ENCODE measurements at regions not wholly inside any gene's neighbourhood (a gene's known extent, or its start where the extent isn't known, plus 50 kb on each side); places are given as distances from the start of the nearest gene placed in this dataset.

DNA sequence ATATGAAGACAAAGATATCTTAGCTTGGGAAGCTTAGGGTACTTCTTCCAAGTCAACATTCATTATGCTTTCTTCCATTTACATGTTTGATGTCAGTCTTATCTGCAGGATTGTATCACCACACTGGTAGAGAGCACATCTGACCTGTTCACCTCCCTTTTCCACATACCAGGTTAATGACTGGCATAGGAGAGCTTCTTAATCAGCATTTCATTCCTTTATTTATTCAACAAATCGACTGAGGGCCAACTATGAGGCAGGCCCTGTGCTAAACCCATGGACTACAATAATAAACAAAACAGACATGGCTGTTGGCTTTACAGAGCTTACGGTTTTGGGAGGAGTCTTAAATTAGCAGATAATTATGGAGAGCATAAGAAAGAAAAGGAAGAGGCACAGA is 378.1 kb upstream of the CDH11 start:
- DNase-seq: no peak

DNA sequence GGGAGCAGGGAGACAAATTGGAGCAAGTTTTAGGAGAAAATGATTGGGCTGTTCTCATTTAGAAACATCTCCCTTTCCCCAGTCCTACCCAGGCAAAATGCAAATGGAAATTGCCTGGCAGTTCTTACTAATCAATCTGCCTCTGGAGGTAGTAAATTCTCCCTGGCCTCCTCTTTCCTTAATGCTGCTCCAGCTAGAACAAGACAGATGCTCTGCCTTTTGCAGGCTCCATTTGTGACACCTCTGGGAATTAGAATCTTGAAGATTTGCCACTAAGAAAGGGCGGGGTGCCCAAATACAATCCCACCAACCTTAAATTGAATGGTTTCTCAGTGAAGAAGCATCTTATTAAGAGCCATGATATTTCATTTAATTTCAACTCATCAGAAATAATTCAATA is 377.7 kb upstream of the CDH11 start:
- DNase-seq: no peak

DNA sequence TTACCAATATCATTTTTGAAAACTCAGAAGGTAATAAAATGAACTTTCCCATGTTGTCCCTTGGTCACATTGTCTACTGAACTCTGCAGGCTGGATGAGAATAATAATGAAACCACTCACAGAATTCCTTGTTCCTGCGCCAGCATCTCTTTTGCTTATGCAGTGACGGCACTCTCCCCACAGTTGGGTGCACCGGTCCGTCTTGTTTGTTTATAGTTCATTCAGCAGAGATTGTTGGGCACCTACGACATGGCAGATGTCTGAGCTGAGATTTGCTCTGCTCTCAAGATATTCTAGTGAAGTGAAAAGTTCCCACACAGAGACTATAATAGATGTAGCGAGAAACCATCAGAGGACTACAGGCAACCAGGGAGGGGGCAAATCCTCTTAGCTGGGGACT is 375.7 kb upstream of the CDH11 start:
- no peak for DNase-seq

DNA sequence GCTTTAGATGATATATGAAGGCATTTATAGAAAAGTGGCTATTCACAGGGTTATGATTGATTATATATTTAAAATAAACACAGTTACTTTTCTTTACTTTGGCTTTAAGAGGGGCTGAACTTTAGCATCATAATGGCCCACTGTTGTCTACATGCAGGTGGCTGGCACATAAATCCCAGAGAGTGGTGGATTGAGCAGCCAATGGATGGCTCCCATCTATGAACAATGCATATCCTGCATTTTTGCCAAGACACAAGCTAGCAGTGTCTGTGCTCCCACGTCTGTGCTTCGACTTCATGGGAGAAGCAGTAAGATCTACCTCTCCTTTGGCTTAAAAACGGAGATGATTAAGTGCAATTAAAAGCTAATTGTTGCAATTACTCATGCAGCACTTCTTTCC is 373.2 kb upstream of the CDH11 start:
- DNase-seq: no peak

DNA sequence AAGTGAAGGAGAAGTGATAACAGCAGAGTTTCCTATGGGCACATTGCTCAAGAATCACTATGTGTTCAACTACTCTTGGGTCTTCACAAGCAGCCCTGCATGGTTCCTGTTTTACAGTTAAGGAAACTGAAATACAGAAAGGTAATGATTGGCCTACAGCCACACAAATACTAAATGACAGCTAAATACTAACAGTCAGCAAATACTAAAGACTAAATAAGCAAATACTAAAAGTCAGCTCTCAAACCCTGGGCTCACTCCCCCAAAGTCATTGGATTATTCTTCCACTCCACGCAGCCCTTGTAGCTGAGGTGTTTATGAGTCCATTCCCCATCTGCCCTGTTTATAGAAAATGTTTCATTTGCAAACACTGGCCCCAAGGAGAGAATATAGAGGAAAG is 372.7 kb upstream of the CDH11 start:
- DNase-seq: no peak

DNA sequence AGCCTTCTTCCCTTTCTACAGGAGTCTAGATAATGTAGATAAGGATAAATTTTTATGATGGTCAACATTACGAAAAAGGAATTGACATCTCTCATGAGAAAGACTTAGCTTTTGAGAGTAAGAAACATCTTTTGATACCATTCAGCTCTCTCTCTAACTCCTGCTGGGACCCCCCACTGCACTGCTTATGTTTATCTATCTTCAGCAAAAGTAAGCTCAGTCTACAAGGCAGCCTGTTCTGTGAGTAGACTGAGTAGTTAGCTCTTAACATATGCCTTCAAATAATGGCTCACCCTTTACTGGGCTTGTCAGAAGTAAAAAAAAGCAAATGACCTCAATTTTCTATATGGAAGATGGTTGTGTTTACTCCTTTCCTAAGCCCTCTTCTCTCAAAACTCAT is 372.2 kb upstream of the CDH11 start:
- DNase-seq: no peak

DNA sequence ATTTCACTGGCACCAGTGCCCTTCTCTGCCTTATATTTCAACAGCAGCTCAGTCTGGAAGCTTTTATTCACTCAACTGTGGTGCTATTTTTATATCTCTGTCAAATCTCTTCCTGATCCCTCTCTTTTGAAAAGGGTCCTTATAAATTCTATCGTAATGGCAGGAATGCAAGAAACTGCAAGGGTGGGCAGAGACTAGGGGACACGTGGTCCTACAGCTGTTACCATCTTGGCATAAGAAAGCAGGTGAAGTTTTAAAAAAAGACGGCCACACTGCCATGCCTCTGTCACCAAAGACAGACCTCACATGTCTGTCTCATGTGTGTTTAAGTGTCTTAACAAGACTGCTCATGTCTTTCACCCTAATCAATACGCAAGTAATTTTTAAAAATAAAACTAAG is 368.4 kb upstream of the CDH11 start:
- no peak for DNase-seq

DNA sequence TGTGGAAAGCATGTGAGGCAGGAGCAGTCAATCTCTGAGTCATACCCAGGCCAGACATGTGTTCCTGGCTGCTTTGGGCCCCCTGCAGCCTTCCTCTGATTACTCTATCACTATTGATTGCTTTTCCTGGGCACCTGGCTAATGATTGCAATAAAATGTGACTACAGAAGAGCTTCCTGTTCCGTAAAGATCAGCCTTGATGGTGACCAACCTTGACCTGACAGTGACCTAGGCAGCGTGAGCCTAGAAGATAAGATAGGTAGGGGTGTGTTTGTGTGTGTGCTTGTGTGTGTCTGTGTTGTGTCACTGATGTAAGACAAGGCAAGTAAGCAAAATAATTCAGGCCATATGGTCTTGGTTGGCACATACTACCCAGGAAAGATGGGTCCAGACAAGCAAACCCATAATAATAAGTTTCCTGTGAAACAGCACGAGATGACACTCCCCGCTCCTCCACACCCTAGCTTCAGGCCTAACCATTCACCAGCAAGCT is 367.7 kb upstream of the CDH11 start:
- no peak for DNase-seq

DNA sequence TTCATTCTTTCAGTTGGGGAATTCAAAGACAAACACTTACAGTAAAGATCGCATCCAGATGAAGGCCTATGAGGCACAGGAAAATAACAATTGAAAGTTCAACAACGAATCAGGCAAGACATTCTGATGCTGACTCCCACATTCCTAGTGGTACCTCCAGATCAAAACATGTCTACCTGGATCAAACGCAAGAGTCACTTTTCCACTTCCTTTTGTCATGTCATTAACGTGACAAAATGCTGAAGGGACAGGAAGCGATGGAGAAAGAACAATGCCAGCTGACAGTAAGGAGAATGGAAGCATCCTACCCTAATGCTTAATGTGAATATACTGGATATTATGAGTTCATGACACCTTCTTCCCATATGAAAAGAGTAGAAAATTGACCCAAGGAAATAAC is 365.4 kb upstream of the CDH11 start:
- no peak for DNase-seq

DNA sequence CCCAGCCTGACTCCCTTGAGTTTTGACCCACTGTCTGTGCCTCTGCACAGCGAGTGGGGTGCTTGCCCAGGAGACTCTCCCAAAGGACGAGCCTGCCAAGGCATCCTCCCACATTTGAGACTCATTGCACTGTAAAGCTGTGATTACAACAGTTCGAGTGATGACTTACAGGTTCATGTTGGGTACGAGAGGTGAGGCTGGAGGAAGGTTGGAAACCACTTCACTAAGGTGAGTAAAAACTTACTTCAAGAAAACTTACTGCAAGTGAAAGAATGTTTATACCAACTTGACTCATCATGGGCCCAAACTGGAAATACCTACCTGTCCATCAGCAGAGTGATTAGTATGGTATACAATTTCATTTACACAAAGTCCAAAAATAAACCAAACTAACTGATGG is 360.1 kb upstream of the CDH11 start:
- no peak for DNase-seq

DNA sequence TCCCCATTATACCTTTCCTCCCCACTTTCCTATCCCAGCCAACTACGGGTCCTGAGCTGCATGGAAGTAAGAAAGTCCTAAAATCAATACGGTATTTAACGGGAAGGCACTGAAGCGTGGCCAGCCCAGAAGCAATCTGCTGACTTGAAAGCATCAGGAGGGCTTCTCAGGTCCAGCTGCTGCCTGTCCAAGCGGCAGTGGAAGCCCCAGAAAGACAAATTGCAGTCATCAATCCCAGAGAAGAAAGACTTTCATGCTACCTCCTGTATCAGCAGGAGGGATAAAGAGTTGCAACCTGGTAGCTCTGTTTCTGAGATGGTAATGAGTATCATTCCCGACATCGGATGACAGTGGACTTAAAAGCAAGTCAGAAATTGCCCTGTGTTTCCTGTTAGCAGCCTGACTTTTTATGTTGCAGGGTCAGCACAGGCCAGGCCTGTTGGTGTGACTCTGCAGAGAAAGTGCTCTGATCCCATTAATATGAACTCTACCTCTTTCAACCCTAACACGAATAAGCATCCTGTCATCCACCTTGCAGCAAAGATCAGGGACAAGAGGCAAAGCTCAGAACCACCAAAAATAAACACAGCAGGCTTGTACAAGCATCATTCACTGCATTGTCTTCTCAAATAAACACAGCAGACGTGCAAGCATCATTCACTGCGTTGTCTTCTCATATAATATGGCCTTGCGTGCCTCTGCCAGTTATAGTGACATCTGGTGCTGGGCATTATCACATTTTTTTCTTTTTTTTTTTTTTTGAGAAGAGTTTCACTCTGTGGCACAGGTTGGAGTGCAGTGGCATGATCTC is 358.6 kb upstream of the CDH11 start:
- DNase-seq: no peak

DNA sequence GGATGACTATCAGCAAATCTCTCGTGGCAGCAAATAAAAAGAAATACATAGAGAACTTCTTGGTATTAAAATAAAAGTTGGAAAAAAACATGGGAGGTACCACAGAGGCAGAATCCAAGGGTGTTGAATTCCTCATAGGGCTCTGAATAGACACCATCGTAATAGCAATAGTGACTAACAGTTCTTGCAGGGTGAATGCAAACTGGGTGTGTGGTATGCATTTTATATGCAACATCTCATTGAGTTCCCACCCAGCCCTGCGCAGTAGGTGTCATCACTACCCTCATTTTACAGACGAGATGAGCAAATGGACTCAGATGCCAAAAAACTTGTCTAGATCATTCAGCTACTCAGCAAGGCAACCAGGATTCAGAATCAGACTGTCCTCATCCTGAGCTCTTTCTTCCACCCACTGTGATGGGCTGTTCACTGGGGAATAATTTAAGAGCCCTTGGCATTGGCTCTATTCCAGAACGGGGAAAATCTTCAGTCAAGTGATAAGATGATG is 354.6 kb upstream of the CDH11 start:
- no peak for DNase-seq

DNA sequence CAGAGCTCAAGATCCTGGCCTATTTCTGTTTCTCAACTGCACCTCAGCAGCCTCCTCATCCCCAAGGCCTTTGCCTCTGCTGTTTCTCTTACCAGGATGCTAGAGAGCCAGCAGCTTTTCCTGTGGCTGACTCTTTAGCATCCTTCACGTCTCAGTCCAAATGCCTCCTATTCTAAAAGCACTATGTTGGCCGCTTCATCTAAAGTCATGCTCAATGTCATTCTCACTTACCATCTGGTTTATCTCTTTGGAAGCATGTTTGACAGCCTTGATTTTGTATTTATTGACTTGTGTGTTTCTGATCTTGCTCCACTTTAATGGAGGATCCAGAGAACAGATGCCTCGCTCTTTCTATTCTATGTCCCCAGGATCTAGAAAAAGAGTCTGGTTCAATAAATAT is 351.8 kb upstream of the CDH11 start:
- DNase-seq: no peak

DNA sequence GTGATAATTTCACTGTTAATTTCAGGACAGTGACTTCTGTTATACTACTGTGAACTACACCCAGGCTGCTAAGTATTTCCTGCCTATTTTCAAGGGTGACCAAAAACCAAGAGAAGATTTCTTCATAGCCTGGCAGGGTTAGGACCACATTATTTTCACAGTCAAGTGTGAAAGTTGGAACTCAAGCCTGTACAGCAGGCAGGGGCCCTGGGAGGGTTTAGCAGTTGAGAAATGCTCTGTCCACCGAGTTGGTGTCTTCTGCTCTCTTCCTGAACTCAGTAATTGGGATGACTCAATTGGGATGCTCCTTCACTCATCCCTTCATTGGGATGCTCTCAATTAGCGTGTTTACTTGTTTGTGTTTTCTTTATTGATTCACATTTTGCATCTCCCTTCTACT is 347.3 kb upstream of the CDH11 start:
- no peak for DNase-seq

DNA sequence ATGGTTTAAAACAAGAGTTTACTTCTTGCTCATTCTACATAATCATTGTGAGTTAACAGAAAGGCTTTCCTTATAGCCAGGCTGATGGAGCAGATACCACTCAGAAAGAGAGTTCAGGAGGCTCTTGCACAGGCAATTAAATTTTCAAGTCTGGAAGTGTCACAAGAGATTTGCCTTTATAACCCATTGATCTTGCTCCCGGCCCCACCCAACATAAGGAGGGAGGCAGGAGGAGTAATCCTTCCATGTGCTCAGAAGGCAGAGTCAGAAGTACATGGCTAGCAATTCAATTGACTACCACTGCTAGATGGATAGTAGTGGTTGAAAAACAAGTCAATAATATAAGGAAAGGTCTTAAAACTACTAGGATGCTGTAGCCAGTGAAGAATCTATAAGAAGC is 346.3 kb upstream of the CDH11 start:
- no peak for DNase-seq

DNA sequence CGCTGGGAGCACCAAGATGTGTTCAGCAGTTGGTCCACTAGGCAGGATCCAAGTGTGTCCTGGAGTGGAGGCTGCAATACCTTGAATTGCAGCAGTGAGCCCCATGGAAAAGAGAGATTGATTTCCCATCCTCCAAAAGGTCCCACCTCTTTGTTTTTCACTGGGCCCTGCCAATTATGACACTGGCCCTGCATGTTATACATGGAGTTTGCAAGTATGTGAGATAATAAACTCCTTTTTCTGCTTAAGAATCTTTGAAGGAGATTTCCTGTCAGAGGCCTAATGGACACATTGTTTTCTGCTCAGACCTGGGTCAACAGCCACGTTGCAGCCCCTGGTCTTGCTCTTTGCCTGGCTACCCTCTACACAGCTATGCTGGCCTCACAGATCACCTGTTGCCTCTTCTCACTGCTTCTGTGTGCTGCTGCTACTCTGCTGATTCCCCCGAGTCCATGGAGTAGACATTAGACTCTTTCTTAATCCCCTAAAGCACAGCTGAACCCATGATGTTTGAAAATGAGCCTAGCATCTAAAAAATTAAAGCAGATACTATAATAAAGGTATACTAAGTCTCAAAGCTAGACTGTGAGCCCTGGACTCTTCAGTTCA is 341.9 kb upstream of the CDH11 start:
- DNase-seq: no peak

DNA sequence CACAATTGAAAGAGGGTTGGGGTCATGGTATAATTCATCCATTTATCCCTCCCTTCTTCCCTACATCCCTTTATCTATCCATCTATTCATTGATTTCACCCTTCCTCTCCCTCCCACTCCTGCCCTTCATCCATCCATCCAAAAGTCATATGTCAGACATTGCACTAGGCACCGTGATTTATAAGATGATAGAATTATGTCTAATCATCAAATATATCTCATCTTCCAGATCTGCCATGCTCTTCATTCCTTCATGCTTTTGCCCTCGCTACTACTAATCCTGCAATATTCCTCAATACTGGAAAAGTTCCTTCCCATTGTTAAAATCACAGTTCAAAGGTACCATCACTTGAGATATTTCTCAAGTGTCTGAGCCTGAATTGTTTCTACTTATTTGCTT is 335.2 kb upstream of the CDH11 start:
- DNase-seq: no peak

DNA sequence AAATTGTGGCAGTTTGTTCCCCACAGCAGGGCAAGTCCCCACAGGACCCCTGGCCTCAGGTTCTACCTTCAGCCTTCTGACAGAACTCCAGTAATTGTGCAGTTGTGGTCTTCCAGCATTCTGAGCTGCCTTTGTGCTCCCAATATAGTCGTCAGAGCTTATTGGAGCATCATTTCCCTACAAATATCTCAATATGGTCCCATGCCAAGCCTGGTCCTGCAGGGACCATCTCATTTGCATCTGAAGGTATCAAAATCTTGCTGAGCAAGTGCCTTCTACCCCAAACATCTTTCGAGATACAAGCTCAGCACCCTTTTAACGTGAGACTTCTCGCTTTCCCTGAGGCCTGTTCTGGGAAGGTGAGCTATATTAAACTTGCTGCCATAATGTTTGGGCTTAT is 333.9 kb upstream of the CDH11 start:
- DNase-seq: no peak

DNA sequence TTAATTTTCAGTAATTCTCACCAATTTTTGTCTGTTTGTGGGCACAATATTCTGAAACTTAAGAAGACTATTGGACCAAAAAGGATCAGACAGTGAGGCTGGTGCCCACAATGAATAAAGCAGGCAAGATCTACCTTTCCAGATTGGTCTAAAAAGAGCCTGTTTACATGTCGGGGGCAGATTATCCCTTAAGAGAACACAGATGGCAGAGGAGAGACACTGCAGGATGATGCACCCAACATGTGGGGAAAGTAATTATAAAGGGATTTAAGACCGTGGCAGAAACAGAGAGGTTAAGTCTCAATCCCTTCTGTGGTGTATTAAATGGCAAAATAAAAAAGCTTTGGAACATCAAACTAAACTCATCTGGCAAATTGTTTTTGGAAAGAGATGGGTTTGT is 331.8 kb upstream of the CDH11 start:
- DNase-seq: no peak

DNA sequence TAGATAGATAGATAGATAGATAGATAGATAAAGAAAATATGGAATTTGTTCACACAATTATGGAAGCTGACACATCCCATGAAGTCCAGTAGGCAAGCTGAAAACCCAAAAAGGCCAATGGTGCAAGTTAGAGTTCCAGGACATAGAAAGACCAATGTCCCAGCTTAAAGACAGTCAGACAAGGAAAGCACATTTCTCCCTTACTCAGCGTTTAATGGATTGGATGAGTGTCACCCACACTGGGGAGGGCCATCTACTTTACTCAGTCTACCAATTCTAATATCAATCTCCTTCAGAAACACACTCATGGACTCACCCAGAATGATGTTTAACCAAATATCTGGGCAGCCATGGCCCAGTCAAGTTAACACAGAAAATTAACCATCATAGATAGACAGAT is 327.7 kb upstream of the CDH11 start:
- DNase-seq: no peak

DNA sequence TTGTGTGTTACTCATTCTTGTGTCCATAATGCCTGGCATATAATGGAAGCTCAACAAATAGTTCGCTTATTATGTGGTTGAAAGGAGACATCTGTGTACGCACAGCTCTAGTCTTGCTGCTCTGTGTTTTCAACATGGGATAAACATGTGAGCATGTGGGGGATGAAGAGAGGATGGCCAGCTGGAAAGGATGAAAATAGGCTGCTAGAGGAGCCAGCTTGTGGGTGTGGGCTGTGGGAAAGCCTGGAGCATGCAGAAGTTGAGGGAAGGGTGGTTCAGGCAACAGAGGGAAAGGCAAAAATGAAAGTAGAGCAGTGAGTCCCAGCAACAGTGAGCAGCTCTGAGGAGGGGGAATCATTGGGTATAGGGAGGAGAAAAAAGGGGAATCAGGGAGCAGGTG is 324.6 kb upstream of the CDH11 start:
- DNase-seq: peak in 2 of 3 donors; percentile 10 to 33

DNA sequence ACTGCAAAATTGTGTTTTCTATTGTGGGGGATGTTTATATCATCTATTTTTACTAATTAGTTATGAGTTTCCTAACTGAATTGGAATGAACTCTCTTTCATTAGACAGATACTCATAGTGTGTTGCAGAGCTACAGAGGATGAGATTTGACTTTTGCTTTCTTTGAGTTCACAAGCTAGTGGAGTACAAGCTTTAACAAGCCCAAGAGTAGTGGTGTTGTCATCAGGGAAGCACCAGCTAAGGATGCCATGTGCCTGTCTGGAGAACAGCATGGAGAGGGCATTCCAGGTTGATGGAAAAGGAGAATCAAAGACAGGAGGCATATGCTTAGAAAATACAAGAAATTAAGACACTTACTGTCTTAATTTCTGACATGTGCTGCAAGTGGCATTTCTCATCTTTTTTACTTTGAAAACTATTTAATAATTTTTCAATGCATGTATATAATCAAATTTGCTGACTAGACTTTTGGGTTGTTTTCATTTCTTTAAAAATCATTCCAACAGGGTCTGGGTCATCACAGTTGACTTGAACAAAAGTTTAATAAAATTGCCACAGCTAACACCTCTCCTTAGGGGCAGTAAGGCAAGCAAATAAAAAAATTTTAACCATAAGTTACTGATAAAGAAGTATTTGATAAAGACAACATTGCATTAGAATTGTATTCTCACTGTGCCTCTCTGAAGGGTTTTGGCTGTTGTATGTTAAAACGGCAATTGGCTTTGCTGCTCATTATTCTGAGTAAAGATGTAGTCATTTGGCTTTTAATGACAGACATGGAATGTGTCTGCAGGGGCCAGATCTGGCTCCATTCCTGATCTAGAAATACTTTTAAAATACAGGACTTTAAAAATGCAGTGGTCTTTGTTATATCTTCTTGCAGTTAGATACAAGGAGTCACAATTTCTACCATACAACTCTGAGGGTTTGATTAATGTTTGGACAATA is 323.7 kb upstream of the CDH11 start:
- DNase-seq: peak; percentile 16 to 37 (median 16)

Data from muscle of back (tissue), 3 donors.